Heart left ventricle (tissue), 16 donors: ENCODE measurements at regions not wholly inside any gene's neighbourhood (a gene's known extent, or its start where the extent isn't known, plus 50 kb on each side); places are given as distances from the start of the nearest gene placed in this dataset.

ENCODE experiments used
- ATAC-seq, 4 donors: fragments of 200-7000 bp; cut with Tn5 transposase; one replicate each; pipeline ENCODE4 v1.9.1; 2020 to 2022; ENCODE audit warnings: moderate library complexity in 4 of 4, mild to moderate bottlenecking in 3 of 4, moderate number of reproducible peaks in 1 of 4
- DNase-seq, 5 donors: peaks; one replicate each; pipeline ENCODE4 v3.0.0-alpha.2; 2020
- H3K27ac ChIP-seq, 12 donors: fragments of 200-600 bp; sonication (generic) in 4 of 12; one replicate each; pipeline versions ENCODE4 v1.5.0 to v1.8.0; 2016 to 2022; ENCODE audit warnings: mild to moderate bottlenecking in 2 of 12
- H3K27me3 ChIP-seq, 9 donors: fragments of 200-600 bp; sonication (generic) in 2 of 9; one replicate each; pipeline versions ENCODE4 v1.5.1 to v1.8.0; 2016 to 2022; ENCODE audit warnings: mild to moderate bottlenecking in 3 of 9
- H3K36me3 ChIP-seq, 9 donors: fragments of 200-600 bp; sonication (generic) in 2 of 9; one replicate each; pipeline versions ENCODE4 v1.5.0 to v1.8.0; 2018 to 2022; ENCODE audit warnings: mild to moderate bottlenecking in 2 of 9
- H3K4me1 ChIP-seq, 12 donors: fragments of 200-600 bp; sonication (generic) in 4 of 12; one replicate each; pipeline versions ENCODE4 v1.5.0 to v1.8.0; 2016 to 2022; ENCODE audit warnings: mild to moderate bottlenecking in 3 of 12
- H3K4me3 ChIP-seq, 12 donors: fragments of 200-600 bp; sonication (generic) in 4 of 12; one replicate each; pipeline versions ENCODE4 v1.5.0 to v1.8.0; 2017 to 2022; ENCODE audit warnings: mild to moderate bottlenecking in 9 of 12, moderate library complexity in 4 of 12
- H3K9me3 ChIP-seq, 12 donors: fragments of 200-600 bp; sonication (generic) in 4 of 12; one replicate each; pipeline versions ENCODE4 v1.5.0 to v1.8.0; 2016 to 2022; ENCODE audit warnings: mild to moderate bottlenecking in 1 of 12
- CTCF ChIP-seq, 12 donors: fragments of 200-600 bp; sonication (generic) in 4 of 12; IDR thresholded peaks; one replicate each; pipeline versions ENCODE4 v1.5.0 to v1.8.0; 2018 to 2022; ENCODE audit warnings: antibody characterized with exemption in 12 of 12, mild to moderate bottlenecking in 5 of 12
- POLR2A ChIP-seq, 2 donors: fragments of 450-650 bp; IDR thresholded peaks; one replicate each; pipeline ENCODE4 v1.6.1; 2017; ENCODE audit warnings: antibody characterized with exemption in 2 of 2, mild to moderate bottlenecking in 2 of 2, moderate library complexity in 2 of 2
- WGBS, 4 donors: extraction: QIAGEN DNeasy Blood & Tissue Kit in 2 of 4; methylation state at CpG; one replicate each; pipeline versions ENCODE4 v1.1.5 to v1.1.7; 2013 to 2018; 5-methylcytosine and 5-hydroxymethylcytosine counted together
- intact Hi-C, 10 donors: fragments of 100-400 bp; cut with DNase I; formaldehyde crosslinking; loops; one replicate each; pipeline versions ENCODE4 v1.11.1 to v1.14.2; 2022
- donor health status: ischemic (EF 13 %, LVEDD 7.1; RV severe dilation, severe dysfunction).
- donor health status: healthy with polysubstance abuse.
- donor health status: DM: no; HTN: yes; CAD: no.
- donor health status: DM: no; HTN: no; CAD: no.
- donor health status: ischemic (EF 25% LVEDD 6.9; RV normal size, moderate dysfunction).
- donor health status: ischemic (EF 25% LVEDD 5.7; RV mildly dilated, moderate dysfunction).
- donor health status: healthy.
- donor health status: DM: yes; HTN: yes; CAD: no.
- donor health status: ischemic (EF 35%, LVEDD 5.7; RV mildly dilated, moderate dysfunction).
- donor health status: nonischemic (EF 11% LVEDD 7.7; RV severe dilation, severe dysfunction).
- donor health status: DM: yes; HTN: yes; CAD: no.
- donor health status: PGD.
- donor health status: ischemic (EF 29% LVEDD 5.4; RV normal size, mild dysfunction).
- donor health status: nonischemic (EF 23%, LVEDD 6.1; RV moderate dilation, normal function).

DNA sequence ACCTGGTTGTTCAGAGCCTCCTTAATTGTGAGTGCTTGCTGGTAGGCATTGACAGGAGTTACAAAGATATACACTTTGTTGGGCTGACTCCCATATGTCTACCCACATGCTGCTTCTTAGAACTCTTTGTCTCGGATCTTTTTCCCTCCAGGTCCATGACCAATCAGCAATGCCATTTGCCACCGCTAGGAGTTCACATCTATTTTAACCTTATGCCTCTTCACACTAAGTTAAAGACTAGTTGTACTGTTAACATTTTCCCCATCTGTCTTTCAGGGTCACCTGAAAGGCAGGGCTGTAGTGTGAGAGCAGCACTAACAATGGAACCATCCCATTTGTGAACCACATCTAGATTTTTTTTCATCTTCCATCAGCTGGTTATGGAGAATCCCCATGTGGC is 226.7 kb upstream of the NPY start:
- H3K4me3 ChIP-seq = no peak overlapping the region
- no peaks in the 10 kb centered on the region for H3K36me3 ChIP-seq
- ATAC-seq (no peak), DNase-seq (no peak)
- H3K4me1 ChIP-seq = no peaks in the 10 kb centered on the region
- H3K27ac ChIP-seq = no peak overlapping the region
- intact Hi-C loops = no loop called here
- 81 to 83% (median 82%) methylated on average over 2 of the region's 2 CpGs for WGBS, 4 donors
- peaks cover 0 to 2% (median 0%) of the 10 kb centered on the region in 12 donors for H3K9me3 ChIP-seq
- H3K27me3 ChIP-seq = peaks cover 0 to 6% (median 0%) of the 10 kb centered on the region in 9 donors
- TF ChIP-seq CTCF (IDR thresholded peaks at IDR 0.05) (no peak), POLR2A (IDR thresholded peaks at IDR 0.05) (no peak)

GRCh38 chr7:24058953-24059352 is 225.0 kb upstream of the NPY start:
- ATAC-seq = no peak
- peaks cover 0 to 3% (median 0%) of the 10 kb centered on the region in 12 donors for H3K9me3 ChIP-seq
- no peak for DNase-seq
- H3K36me3 ChIP-seq = no peaks in the 10 kb centered on the region
- H3K4me3 ChIP-seq = no peak overlapping the region
- WGBS, 4 donors = 79 to 84% (median 79%) methylated on average over 4 of the region's 4 CpGs
- H3K4me1 ChIP-seq = no peaks in the 10 kb centered on the region
- peaks cover 0 to 6% (median 0%) of the 10 kb centered on the region in 9 donors for H3K27me3 ChIP-seq
- intact Hi-C loops = no loop called here
- TF ChIP-seq CTCF (IDR thresholded peaks at IDR 0.05) (no peak), POLR2A (IDR thresholded peaks at IDR 0.05) (no peak)
- H3K27ac ChIP-seq = no peak overlapping the region

DNA sequence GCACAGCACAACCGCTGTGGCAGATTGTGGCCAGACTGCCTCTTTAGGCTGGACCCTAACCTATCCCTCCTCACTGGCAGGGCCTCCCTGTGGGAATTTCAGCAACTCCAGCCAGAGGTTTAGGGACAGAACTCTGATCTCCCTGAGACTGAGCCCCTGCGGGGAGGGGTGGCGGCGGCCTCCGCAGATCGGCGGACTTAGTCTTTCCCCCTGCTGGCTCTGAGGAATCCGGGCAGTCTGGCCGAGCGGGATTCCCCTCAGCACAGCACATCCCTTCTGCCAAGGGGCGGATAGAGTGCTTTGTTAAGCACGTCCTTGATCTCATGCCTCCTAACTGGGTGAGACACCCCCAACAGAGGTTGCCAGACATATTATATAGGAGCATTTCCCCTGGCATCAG is 224.2 kb upstream of the NPY start:
- peaks cover 0 to 3% (median 0%) of the 10 kb centered on the region in 12 donors for H3K9me3 ChIP-seq
- intact Hi-C loops = no loop called here
- ATAC-seq (no peak), DNase-seq (no peak)
- no peak overlapping the region for H3K4me3 ChIP-seq
- TF ChIP-seq CTCF (IDR thresholded peaks at IDR 0.05) (no peak), POLR2A (IDR thresholded peaks at IDR 0.05) (no peak)
- no peaks in the 10 kb centered on the region for H3K36me3 ChIP-seq
- H3K4me1 ChIP-seq = no peaks in the 10 kb centered on the region
- no peak overlapping the region for H3K27ac ChIP-seq
- peaks cover 0 to 6% (median 0%) of the 10 kb centered on the region in 9 donors for H3K27me3 ChIP-seq
- 71 to 88% (median 77%) methylated on average over 11 to 12 of the region's 12 CpGs for WGBS, 4 donors

DNA sequence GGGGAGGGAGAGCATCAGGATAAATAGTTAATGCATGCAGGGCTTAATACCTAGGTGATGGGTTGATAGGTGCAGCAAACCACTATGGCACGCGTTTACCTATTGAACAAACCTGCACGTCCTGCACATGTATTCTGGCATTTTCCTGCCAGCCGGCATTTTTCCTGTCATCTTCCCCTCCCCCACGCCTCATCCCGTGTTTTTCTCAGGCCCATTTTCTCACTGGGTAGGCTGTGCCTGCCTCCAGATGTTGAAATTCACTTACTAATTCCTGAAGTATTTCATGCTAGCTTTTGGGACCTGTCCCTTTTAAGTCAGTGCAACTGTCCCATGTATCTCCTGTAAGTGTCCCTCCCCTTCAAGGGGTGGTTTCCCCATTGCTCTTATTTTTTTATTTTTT is 220.3 kb upstream of the NPY start:
- Histone ChIP-seq H3K9me3 (peaks cover 0 to 3% (median 0%) of the 10 kb centered on the region in 12 donors), H3K36me3 (no peaks in the 10 kb centered on the region), H3K4me1 (no peaks in the 10 kb centered on the region), H3K27ac (no peak overlapping the region), H3K27me3 (no peaks in the 10 kb centered on the region), H3K4me3 (no peak overlapping the region)
- TF ChIP-seq POLR2A (IDR thresholded peaks at IDR 0.05) (no peak), CTCF (IDR thresholded peaks at IDR 0.05) (no peak)
- intact Hi-C loops = no loop called here
- no peak for DNase-seq
- WGBS, 4 donors = 79 to 85% (median 82%) methylated on average over 6 of the region's 6 CpGs
- no peak for ATAC-seq
